H1 (cell line): ENCODE measurements at regions not wholly inside any gene's neighbourhood (a gene's known extent, or its start where the extent isn't known, plus 50 kb on each side); places are given as distances from the start of the nearest gene placed in this dataset.

Experiments used
- ATF2 ChIP-seq: IDR thresholded peaks from 2 replicates; pipeline ENCODE4 v1.6.1; 2012; ENCODE audit warnings: low read length, inconsistent platforms
- CEBPB ChIP-seq: IDR thresholded peaks from 2 replicates; pipeline ENCODE4 v1.6.1; 2012; ENCODE audit warnings: low read depth, low read length
- CTCF ChIP-seq, 3 experiments: IDR thresholded peaks; 1 replicate in 2 of 3; 2 replicates in 1 of 3; pipeline versions ENCODE4 v1.5.1 to v1.6.1; 2011; ENCODE audit warnings: low read length in 3 of 3, mild to moderate bottlenecking in 3 of 3, inconsistent platforms in 2 of 3, low read depth in 1 of 3, moderate library complexity in 1 of 3; ENCODE audit not compliant: insufficient read depth in 1 of 3; ENCODE audit errors: control extremely low read depth in 1 of 3
- POLR2AphosphoS5 ChIP-seq: IDR thresholded peaks from 2 replicates; pipeline ENCODE4 v1.6.1; 2011; ENCODE audit warnings: low read depth, low read length

- no peak for TF ChIP-seq ATF2
- no peak for TF ChIP-seq CEBPB
- TF ChIP-seq POLR2AphosphoS5 = no peak
- no peak for TF ChIP-seq CTCF (IDR thresholded peaks at IDR 0.05; ENCODE audit: control extremely low read depth in 1 of 3, insufficient read depth in 1 of 3, low read depth in 1 of 3, low read length in 3 of 3)
Observed at GRCh38 chr6:8337147-8337546, 98.2 kb downstream of the SLC35B3 start.
